NCI-H146 treated with DMSO at 0.1 percent for 48 hours (cell line): ENCODE measurements at regions not wholly inside any gene's neighbourhood (a gene's known extent, or its start where the extent isn't known, plus 50 kb on each side); places are given as distances from the start of the nearest gene placed in this dataset.

Experiments
- DNase-seq: peaks from one replicate; lab custom pipeline; 2025; ENCODE audit not compliant: unreplicated experiment; lab: John Stamatoyannopoulos, UW

DNA sequence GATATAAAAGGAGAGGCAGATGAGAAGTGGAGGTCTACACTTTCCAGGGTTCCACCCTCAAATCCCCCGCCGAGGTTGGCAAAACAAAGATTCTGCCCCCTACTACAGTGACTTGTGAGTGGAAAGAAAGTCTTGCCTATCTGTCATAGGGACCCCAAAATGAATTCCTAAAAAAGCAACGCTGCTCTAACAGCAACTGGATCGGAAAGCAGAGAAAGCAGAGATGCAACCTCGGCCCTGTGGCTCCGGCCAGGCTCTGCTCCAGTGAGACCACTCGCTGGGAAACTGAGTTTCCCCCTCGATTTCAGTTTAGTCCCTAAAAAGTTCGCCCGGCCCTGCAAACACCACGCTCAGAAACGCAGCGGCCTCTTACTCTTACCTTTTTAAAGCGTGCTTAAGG lies 297.9 kb upstream of the NFE2L3 start:
- no peak for DNase-seq

DNA sequence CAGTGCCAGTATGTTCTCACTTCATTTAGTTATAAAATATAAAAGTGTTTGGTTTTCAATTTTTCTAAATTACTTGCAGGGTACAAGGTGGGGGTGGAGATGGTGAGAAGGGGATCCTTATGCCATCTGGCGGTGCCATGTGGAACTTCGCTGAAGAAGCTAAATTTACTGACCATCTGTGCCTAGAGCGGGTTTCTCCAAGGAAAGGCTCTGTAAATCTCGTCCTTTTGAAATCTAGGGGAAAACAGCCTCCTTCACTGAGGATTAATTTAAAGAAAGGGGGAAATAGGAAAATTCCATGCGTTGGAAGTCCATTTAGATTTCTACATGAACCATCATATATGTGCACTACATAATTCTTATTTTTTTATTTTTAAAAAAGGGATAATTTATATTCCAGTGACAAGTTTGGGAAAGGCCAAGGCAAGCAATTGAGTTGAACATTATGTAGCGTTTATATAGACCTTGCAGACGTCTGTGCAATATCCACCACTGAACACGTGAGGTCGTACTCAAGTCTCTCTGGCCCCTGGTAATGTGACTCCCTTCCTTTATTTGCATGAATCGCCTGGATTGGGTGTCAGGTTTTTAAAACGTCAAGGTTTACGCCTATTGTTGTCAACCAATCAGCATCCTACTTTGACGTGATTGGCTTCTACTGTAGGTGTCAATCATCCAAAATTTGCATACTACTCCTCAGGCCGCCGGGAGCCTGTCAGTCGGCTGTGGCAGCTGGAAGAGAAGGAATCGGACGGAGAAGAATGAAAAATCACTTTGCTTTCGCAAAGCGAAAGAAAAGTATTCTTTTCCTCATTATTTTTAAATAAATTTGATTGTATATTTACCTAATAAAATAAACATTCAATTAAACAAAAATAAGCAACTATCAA lies 297.1 kb upstream of the NFE2L3 start:
- DNase-seq, result peak; percentile 98

DNA sequence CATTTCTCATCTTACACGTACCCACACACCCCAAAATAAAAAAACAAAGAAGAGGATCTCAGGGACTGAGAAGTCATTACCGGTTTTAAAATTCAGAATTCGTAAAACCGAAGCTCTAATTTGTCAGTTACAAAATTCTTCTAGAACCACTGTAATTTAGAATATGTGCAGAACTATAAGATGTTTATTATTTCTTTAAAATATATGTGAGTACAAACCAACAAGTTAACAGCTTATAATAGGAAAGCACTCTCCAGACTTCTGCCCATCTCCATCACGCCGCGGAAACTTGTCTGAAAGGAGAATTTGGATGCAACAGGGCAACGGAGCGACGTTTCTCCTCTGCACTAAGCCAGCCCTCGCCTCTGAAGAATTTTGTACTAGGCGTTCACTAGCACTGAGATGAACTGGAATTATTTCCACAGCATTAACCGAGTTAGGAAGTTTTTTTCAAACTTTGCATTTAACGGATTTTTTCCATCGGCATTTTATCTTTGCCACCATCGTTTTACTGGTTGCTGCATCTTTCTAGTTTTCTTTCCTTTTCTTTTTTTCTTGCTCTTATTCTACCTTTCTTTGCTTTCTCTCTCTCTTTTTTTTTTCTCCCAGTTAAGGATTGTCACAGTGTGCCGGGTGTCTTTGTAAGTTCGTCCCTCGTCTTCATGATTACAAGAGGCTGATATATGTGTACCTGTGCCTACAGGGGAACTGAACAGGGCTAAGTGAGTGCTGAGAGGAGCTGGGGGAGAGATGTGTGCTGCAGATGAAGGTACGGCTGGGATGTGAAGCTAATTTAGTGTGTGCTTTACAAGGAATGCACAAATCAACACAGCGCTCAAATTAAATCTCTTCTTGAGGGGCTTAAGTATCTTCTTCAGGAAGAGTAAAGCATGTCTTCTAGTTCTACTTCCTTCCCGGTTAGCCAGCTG lies 295.9 kb upstream of the NFE2L3 start:
- DNase-seq, result peak; percentile 81

DNA sequence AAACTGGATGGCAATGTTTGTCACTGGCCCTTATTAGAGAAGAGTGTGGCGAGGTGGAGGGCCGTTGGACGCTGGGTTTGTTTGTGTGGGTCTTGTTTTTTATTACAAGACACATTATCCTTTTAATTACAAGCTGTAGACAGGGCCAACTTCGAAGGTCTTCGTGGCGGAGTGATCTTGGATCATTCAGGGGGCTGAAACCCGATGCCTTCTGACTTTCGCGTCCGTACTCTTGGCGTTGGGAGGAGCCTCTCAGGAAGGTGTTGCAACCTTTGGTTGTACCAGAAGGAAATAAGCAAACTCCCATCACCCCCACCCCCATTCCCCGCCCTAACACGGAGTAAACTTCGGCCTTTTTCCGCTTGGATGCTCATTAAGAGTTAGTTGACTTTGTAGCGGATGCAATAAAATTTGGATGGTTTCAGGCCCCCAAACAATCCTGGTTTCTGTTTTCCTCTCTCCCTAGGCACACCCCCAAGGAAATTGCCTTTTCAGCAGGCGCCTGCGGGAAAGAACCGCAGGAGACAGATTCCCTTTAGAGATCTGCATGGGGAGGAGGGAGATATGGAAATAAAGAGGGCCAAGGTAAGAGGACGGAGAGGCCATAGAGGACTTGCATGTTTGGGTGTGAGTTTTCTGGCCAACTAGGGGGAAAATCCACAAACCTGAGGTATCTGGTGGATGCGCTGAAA lies 294.5 kb upstream of the NFE2L3 start:
- peak; percentile 79 for DNase-seq

DNA sequence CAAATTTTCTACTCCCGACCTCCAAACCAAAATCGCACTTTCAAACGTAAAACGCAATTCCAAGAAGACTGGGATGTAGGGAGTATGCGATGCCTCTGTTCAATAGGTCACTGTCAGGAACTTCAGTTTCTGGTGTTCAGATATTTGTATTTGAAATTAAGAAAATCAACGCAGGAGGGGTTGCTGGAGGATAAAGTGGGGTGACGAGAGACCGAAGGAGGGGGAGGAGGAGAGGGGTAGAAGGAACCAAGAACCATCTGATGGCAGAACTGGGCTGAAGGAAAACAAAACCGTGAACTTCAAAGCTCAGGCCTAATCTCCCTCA lies 293.8 kb upstream of the NFE2L3 start:
- no peak for DNase-seq

DNA sequence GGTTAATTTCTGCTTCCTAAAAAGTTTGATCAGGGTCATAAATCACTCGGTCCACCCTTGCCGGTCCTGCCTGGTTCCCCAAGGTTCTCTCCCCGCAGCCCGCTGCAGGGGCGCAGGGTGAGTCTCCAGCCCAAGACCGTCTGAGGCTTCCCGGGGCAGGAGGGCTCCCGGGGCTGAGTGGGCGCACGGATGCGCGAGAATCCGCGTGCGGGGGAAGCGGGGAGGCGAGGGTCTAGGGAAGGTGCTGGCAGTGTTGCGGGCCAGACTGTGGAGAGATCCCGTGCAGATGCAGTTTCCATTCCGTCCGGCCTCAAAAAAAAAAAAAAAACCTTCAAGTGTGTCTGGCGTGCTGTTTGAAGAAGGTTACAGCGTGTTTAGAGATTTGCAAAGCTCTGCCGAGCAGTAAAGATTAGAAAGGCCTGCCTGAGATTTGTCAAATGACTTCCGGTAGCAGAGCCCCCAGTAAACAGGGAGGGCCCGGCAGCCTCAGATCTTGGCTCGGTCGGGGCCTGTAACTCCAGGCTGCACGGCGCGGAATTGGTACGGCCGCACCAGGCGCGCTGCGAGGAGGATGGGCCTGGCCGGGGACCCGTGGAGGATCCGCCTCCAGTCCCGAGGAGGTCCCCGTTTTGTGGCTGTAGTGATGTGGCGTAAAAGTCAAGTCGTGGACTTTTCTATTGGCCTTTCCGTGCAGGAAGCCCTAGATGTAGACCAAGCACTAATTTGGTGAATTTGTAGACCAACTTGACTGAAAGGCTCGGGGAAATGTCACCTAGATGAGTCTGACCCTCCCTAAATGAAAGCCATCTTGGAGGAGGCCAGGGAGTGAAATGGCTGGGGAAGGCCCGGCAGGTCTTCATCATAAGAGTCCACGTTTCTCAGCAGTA lies 293.2 kb upstream of the NFE2L3 start:
- no peak for DNase-seq

DNA sequence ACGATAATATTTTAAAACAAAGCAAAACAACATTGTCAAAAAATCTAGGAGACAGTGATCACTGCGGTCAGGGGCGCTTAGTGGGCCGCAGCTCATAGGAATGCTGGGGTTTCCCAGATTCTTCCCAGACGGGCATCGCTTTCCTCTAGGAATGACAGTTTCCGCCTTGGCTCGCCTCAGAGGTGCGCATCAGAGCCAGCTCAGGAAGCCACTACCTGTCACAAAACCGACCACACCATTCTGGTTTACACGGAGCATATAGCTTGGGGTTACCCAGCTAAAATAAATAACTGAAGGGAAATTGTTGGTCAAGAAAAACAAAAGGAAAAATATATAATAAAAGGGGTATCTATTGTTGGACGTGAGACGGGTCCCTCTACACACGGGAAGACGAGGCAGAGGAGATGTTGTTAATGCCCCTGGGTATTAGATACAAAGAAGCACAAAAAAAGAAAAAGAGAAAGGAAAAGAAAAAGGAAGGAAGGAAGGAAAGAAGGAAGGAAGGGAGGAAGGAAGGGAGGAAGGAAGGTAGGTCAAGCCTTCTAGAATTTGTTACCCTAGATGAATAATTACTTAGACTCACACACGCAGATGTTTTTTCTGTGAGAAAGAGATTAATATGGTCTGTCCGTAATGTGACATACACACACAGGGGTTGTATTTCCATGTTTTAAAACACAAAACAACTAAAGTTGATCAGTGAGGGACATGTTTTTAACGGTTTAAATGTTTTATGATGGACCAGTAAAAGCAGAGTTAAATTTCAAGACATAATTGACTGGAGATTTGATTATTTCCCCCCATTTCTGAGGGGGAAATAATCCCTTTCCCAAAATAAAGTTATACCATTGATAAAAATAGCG lies 292.4 kb upstream of the NFE2L3 start:
- no peak for DNase-seq

DNA sequence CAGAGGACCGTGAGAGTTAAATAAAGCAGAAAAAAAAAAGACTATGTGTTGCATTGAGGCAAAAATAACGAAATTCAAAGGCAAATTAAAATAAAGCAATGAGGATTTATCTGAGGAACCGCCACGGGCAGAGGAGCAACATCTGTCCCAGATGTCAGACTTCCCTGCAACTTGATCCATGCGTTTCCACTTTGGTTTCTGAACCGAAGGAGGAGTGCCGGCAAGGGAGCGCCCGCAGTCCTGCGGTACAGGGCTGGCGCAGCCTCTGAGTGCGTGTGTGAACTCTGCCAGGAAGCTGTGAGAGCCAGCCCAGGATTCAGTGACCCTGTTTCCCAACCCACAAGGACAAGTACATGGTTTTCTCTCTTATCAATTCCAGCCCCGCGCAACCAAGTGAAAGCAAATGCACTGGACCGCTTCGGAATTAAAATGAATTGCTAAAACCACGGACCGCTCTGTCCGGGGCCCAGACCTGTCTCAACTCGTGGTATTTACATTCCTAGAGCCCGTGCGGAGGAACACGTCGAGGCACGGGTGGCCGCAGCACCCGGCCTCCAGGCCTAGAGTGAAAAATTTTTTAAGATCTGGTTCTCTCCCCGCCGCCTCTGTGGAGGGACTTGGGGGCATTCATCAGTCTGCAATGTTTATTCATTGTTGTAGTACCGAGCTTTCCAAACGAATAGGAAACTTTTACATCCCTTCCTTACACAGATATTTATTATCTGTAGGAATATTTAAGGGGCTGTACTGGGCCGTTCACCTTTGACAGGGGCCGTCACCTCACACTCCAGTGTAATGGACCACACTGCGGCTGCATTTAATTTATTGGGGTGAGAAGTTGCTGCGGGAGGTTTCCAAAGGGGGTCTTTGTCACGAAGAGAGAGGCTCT lies 291.5 kb upstream of the NFE2L3 start:
- DNase-seq, result no peak

DNA sequence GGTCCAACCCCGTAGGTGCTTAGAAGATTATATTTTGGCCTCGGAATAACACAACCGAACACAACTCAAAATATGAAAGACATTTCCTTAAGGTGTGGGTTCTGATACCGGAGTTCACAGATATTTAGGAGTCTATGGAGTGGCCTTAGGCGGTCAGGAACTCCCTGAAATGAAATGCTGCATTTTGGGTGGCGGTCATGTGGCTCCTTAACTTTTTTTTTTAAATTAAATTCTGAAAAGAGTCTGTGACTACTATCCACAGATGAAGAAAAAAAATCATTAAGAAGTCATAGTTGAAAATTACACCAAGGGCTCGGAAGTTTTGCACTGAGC lies 290.9 kb upstream of the NFE2L3 start:
- DNase-seq, result no peak

DNA sequence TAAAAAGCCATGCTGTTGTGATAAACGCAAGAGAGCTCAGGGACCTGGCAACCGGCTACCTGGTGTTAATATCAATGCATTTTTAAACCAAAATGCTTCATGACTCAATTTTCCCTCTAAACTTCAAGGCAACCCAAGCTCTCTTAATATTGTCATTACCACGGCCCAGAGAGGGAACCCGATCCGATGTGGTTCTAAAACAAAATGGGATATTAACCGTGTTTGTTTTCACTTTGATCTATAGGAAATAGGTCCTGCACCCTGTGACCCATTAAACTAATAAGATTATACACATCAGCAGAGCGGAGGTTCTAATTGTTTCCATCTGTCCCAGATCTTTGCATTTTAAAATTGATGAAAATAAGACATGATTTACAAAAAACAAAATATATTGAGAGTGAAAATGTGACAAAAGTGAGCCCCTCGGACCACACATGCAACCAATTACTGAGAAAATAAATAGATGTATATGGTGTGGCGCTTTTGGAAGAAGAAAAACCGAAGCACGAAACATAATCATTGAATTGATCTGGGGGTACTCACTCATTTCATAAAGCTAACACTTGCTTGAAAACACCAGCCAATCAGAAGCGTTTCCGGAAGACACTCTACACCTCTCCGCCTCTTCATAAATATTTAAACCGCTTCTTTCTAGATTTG lies 290.3 kb upstream of the NFE2L3 start:
- DNase-seq, result no peak

DNA sequence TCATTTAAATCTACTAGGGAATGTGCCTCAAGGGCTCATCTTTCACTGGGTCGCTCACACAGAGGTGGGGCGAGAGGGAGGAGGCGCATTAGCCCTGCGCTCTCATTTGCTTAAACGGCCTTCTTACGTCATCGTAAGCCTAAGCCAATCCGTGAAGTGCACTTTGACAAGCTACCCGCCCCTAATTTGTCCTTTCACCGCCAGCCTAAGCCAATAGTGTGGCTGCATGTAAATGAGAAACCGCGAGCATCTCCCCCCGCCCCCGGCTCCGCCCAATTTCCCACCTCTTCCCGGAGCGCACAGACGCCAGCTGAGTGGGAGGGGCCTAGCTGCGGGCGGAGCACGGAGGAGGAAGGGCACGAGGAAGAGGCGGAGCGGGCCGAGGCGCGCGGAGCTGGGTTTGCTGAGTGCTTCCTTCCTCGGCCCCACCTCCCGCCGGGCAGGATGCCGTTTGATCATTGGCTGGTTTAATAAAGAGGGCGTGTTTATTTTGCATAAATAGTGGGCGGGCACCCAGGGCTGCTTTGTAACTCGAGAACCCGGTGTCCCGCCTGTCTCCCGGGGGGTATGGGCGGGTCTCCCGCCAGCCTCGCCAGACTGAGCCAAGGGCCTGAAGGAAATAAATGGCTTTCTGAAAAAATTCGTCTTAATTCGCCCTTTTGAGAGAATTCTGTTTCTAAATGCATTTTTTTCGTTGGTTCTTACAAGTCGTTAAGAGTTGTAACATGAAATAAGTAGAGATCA lies 289.6 kb upstream of the NFE2L3 start:
- DNase-seq, result peak; percentile 100

DNA sequence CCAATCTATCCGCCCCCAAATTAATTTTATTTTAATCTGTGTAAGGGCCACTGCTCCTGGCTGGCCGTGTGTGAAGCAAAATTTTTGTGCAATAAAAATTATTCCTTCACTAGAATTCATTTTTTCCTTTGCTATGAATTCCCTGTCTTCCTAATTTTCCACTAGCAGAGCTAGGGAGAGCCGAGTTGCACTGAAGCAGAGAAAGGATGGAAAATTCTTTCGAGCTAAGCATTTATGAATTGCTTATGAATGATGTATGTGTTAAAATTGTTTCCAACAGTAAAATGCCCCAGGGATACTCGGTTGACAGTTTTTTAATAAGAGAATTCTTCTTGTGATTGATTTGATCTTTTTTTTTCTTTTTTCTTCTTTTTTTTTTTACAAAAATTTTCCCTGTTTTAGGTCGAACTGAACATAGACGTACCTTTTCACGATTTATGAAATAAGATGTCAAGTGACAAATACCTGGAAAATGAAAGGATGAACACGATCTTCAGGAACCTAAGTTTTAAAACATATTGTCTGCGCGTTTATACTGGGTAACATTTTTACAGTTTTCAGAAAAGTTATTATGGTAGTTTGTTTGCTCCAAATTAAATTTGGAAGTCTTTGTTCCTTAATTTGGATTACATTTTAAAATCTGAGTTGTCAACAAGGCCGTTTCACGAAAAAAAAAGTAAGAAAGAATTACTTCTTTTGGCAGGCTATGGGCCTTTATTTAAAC lies 288.8 kb upstream of the NFE2L3 start:
- DNase-seq, result peak; percentile 56

DNA sequence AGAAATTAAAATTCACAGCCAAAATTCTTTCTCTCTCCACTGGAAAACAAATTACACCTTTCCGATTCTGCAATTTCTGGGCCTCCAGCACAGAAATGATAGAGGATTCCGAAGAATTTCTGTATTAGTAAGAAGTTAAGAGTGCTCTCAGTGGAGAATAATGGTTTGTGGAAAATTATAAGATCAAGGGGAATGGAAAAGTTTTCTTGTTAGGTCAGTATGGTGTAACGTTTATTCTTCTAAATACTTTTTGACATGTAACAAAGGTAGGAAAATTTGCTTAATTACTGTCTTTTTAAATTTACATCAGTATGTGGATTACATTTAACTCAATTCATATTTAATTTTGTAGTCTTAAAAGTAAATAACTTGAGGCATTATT lies 288.3 kb upstream of the NFE2L3 start:
- DNase-seq, result no peak

DNA sequence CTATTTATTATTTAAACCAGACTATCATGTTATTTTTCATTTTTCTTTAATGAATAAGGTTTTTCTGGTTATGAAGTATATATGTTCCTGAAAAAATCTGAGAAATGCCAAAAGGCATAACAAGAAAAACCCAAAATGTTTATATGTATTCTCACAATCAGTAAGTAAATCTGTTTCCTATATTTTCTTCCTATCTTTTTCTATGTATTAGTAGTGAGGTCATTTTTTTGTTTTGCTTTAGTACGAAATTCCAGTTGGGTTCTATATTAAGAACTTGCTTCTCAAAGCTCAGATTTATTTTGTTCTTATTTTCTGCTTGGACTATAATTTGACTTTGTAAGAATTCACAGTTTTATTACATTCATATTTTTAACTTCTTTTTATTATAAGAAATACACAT lies 287.5 kb upstream of the NFE2L3 start:
- no peak for DNase-seq

DNA sequence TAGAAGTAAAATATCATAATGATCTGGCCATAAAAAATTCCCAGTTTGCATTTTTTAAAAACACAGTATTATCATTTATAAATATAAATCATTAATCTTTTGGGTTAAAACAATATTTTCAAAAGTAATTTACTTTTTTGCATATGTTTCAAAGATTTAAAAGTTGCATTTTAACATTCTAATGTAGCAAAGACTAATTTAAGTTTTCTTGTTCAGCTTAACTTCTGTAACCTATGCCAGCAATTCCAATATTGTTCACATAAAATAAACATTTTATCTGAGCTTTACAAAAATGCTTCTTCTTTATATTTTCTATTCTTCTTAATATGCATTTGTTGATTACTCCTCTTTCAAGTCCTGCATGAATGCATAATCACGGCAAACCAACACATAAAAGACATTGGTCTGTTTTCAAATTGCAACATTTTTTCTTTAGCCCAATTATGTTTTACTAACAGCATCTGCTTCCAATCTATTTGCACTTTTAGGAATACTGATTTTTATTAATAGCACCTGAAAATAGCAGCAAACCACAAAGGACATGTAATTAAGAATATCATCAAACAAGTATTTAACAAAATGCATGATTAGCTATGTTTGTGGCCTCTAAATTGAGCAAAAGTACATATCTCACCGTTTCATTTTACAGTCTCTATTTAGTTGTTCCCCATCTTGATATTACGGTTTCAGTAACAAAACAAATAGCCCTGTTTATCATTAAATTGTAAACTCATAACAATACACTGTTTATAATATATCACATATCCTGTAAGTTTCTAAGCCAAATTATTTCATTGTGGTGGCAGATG lies 286.9 kb upstream of the NFE2L3 start:
- DNase-seq, result peak; percentile 88

DNA sequence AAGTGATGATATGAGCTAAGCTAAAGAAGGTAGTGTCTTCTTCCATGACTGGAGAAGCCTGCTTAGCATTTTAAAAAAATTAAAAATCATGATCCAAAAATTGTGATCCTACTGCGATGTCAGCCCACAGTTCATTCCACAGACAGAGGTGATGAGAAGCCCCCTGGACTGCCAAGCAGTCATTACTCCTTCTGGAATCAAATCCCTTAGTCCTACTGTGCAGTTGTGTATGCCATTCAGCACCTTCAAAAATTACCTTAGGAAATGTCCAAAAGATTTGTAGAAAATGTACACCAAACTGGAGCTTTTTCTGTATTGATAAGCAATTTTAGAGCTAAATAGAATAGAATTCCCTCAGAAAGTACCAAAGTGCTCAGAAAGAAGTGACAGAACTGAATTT lies 283.5 kb upstream of the NFE2L3 start:
- no peak for DNase-seq
